GM12878 (cell line): ENCODE measurements at regions not wholly inside any gene's neighbourhood (a gene's known extent, or its start where the extent isn't known, plus 50 kb on each side); places are given as distances from the start of the nearest gene placed in this dataset.

Experiments
- ATAC-seq: fragments of 200-7000 bp; cut with Tn5 transposase; 3 replicates; pipeline ENCODE4 v1.9.1; 2020; ENCODE audit warnings: mild to moderate bottlenecking, moderate library complexity
- BruUV-seq: library from RNA; stranded (reverse); fragments of 400-500 nt; replicated peaks from 2 replicates; lab custom pipeline; 2021; lab: Mats Ljungman, UMichigan
- CTCF ChIA-PET: fragments of 300-600 bp; sonication (Branson Sonifier 250); formaldehyde crosslinking; extraction: SDS; loops from one replicate; lab custom pipeline; 2021; ENCODE audit warnings: inconsistent platforms; lab: Yijun Ruan, JAX
- POLR2A ChIA-PET: fragments of 350-600 bp; formaldehyde crosslinking; extraction: SDS; loops from one replicate; lab custom pipeline; 2021; ENCODE audit warnings: inconsistent platforms; lab: Charles Lee
- RAD21 ChIA-PET: fragments of 300-600 bp; sonication (Branson Sonifier 250); formaldehyde crosslinking; loops from one replicate; lab custom pipeline; 2023; ENCODE audit warnings: antibody characterized with exemption; ENCODE audit not compliant: unreplicated experiment; lab: Charles Lee
- SMC1A ChIA-PET: fragments of 300-600 bp; sonication (Branson Sonifier 250); formaldehyde crosslinking; loops from one replicate; lab custom pipeline; 2023; ENCODE audit not compliant: unreplicated experiment, uncharacterized antibody; lab: Charles Lee
- DNase-seq: peaks from one replicate; pipeline ENCODE4 v3.0.0-alpha.2; 2011; ENCODE audit warnings: low read depth, low spot score
- FAIRE-seq: peaks from 3 replicates; lab custom pipeline; 2011; peaks lifted over from hg19 to GRCh38; lab: Jason Lieb, UNC
- H2AFZ ChIP-seq: 2 replicates; pipeline ENCODE4 v1.6.0; 2011; ENCODE audit warnings: low read depth, low read length, control low read depth; ENCODE audit not compliant: control insufficient read depth
- H3K27ac ChIP-seq: 2 replicates; pipeline ENCODE4 v1.5.1; 2011; ENCODE audit warnings: control low read depth; ENCODE audit not compliant: control insufficient read depth, insufficient read depth
- H3K27me3 ChIP-seq, 2 experiments: replicated peaks in 1 of 2; 2 replicates each; pipeline versions ENCODE4 v1.6.0 to v1.6.1; 2011; ENCODE audit warnings: low read length in 1 of 2; ENCODE audit not compliant: control insufficient read depth in 2 of 2, insufficient read depth in 2 of 2
- H3K36me3 ChIP-seq, 2 experiments: 2 replicates each; pipeline ENCODE4 v1.5.1; 2011; ENCODE audit warnings: low read length in 1 of 2; ENCODE audit not compliant: control insufficient read depth in 2 of 2, insufficient read depth in 2 of 2
- H3K4me1 ChIP-seq: 2 replicates; pipeline ENCODE4 v1.6.1; 2011; ENCODE audit warnings: mild to moderate bottlenecking, low read length, moderate library complexity, mixed read lengths; ENCODE audit not compliant: control insufficient read depth, insufficient read depth
- H3K4me2 ChIP-seq: 2 replicates; pipeline ENCODE4 v1.6.0; 2011; ENCODE audit warnings: control low read depth; ENCODE audit not compliant: control insufficient read depth, insufficient read depth
- H3K4me3 ChIP-seq: fragments of 200-600 bp; sonication (generic); 2 replicates; pipeline ENCODE4 v1.5.1; 2016
- H3K79me2 ChIP-seq: 2 replicates; pipeline ENCODE4 v1.6.0; 2011; ENCODE audit warnings: low read length; ENCODE audit not compliant: control insufficient read depth, insufficient read depth
- H3K9ac ChIP-seq: 2 replicates; pipeline ENCODE4 v1.8.0; 2011; ENCODE audit warnings: low read length, control low read depth, mixed read lengths; ENCODE audit not compliant: control insufficient read depth, insufficient read depth
- H3K9me3 ChIP-seq: replicated peaks from 3 replicates; pipeline ENCODE4 v1.5.1; 2011; ENCODE audit warnings: mild to moderate bottlenecking, low read length; ENCODE audit not compliant: control insufficient read depth, insufficient read depth
- H4K20me1 ChIP-seq: 2 replicates; pipeline ENCODE4 v1.6.0; 2011; ENCODE audit not compliant: control insufficient read depth, insufficient read depth
- BCL11A ChIP-seq: IDR thresholded peaks from 2 replicates; pipeline ENCODE4 v1.6.1; 2011; ENCODE audit warnings: low read depth, low read length
- CBFB ChIP-seq: IDR thresholded peaks from 2 replicates; pipeline ENCODE4 v1.6.1; 2016; ENCODE audit warnings: antibody characterized with exemption, low read depth
- CHD2 ChIP-seq: IDR thresholded peaks from 2 replicates; pipeline ENCODE4 v1.6.1; 2011; ENCODE audit warnings: low read depth, low read length, improper control_type of control experiment, borderline replicate concordance
- CHD4 ChIP-seq: fragments of 200-600 bp; sonication (generic); IDR thresholded peaks from 2 replicates; pipeline ENCODE4 v1.6.1; 2016; ENCODE audit warnings: mild to moderate bottlenecking
- CREB1 ChIP-seq: IDR thresholded peaks from 2 replicates; pipeline ENCODE4 v1.6.1; 2012; ENCODE audit warnings: low read depth, mild to moderate bottlenecking, inconsistent platforms
- CREM ChIP-seq: IDR thresholded peaks from 2 replicates; pipeline ENCODE4 v1.6.1; 2014; ENCODE audit warnings: antibody characterized with exemption, low read depth
- ETV6 ChIP-seq, 2 experiments: fragments of 450-650 bp in 1 of 2; IDR thresholded peaks in 1 of 2; conservative IDR thresholded peaks in 1 of 2; 2 replicates each; pipeline ENCODE4 v1.6.1; 2014; ENCODE audit warnings: antibody characterized with exemption in 1 of 2, borderline replicate concordance in 1 of 2, low read depth in 1 of 2, mild to moderate bottlenecking in 1 of 2, moderate library complexity in 1 of 2
- KAT2A ChIP-seq: conservative IDR thresholded peaks from 2 replicates; pipeline ENCODE4 v1.6.1; 2011; ENCODE audit warnings: low read depth, low read length; ENCODE audit not compliant: control insufficient read depth
- MYB ChIP-seq: fragments of 150-350 bp; IDR thresholded peaks from 2 replicates; pipeline ENCODE4 v1.6.1; 2014; ENCODE audit warnings: mild to moderate bottlenecking, low read depth, low read length, borderline replicate concordance
- PAX5 ChIP-seq: IDR thresholded peaks from 2 replicates; pipeline ENCODE4 v1.6.1; 2011; ENCODE audit warnings: low read depth, low read length, borderline replicate concordance
- POU2F2 ChIP-seq: IDR thresholded peaks from 3 replicates; pipeline ENCODE4 v1.6.1; 2011; ENCODE audit warnings: low read depth, mild to moderate bottlenecking, low read length, borderline replicate concordance
- RAD51 ChIP-seq: fragments of 450-650 bp; IDR thresholded peaks from 2 replicates; pipeline ENCODE4 v1.6.1; 2016; ENCODE audit warnings: moderate library complexity, mild to moderate bottlenecking, inconsistent platforms
- TCF12 ChIP-seq: IDR thresholded peaks from 2 replicates; pipeline ENCODE4 v1.6.1; 2011; ENCODE audit warnings: low read depth, mild to moderate bottlenecking, low read length
- ZNF217 ChIP-seq: fragments of 450-650 bp; IDR thresholded peaks from 2 replicates; pipeline ENCODE4 v1.6.1; 2017; ENCODE audit warnings: antibody characterized with exemption, mild to moderate bottlenecking
- WGBS: methylation state at CpG from one replicate; pipeline ENCODE4 v1.1.6; 2016; ENCODE audit warnings: low lambda C conversion rate; ENCODE audit not compliant: insufficient replicate concordance, insufficient coverage; ENCODE audit errors: missing lambda C conversion rate; 5-methylcytosine and 5-hydroxymethylcytosine counted together
- in situ Hi-C: fragments of 300-500 bp; cut with MboI; formaldehyde crosslinking; loops from 9 replicates; pipeline ENCODE4 v1.14.3; 2018; ENCODE audit warnings: mixed read lengths
- intact Hi-C: fragments of 100-400 bp; cut with micrococcal nuclease; formaldehyde crosslinking; loops from one replicate; pipeline ENCODE4 v1.14.2; 2022; ENCODE audit not compliant: unreplicated experiment
- TF ChIP-seq, protein P1 (sequence below): fragments of 450-650 bp; IDR thresholded peaks from 2 replicates; pipeline ENCODE4 v1.6.1; 2016; ENCODE audit warnings: mild to moderate bottlenecking
- TF ChIP-seq, protein P2 (sequence below): IDR thresholded peaks from 2 replicates; pipeline ENCODE4 v1.6.1; 2012; ENCODE audit warnings: improper control_type of control experiment, low read depth, low read length; ENCODE audit not compliant: insufficient replicate concordance

DNA sequence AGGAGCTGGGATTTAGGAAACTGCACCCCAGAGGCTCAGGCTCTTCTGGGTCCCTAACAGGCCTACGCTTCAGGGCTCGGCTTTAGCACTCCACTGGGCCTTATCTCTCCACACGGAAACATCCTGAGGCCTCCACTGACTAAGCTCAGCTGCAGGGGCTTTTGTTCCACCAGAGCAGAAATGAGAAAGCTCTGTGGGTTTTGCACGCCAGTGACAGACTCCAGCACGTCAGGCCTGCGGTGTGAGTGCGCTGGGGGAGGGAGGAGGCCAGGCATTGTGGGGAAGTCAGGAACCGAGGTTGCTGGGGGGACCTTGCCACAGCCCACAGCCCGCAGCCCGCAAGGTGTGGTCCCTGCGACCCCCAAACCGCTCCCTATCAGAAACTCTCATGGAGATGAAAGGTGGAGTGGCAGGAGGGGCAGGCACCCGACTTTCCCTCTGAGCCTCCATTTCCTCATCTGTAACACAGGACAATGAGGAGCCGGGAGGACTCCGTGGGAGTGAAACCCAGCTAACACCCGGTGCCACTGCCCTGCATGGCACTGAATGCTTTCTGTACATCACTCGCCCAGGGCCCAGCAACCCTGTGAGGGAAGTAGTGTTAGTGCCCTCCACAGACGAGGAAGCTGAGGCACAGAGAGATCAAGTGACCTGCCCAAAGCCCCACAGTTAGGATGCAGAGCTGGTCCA, 106.5 kb downstream of the TPRA1 start:
- 4% methylated on average over 18 of the region's 18 CpGs for WGBS
- H3K27me3 ChIP-seq: no peaks in the 10 kb centered on the region; a peak in 1 of 4 replicates
- H2AFZ ChIP-seq: no peak overlapping the region
- no peaks in the 10 kb centered on the region for H3K79me2 ChIP-seq
- no peak overlapping the region for H3K9ac ChIP-seq
- no peak overlapping the region for H3K27ac ChIP-seq
- ChIA-PET SMC1A (interaction anchor here (1.5 kb wide), 1 partner anchor 10 kb away, joined by 3 read pairs; no protein-coding TSS in a partner anchor), CTCF (interaction anchor here (0.6 to 2.2 kb wide), 3 partner anchors 10 to 804 kb away, joined by 3 to 6 read pairs (median 3); no protein-coding TSS in a partner anchor), POLR2A (interaction anchor here (0.6 kb wide), 1 partner anchor 229 kb away, joined by 3 read pairs; no protein-coding TSS in a partner anchor), RAD21 (no interaction called here)
- H3K9me3 ChIP-seq: no peaks in the 10 kb centered on the region
- no TSS peak for BruUV-seq
- ATAC-seq (peak; percentile 92), FAIRE-seq (peak; percentile 79), DNase-seq (peak; percentile 38)
- intact Hi-C loops (no loop called here), in situ Hi-C loops (no loop called here)
- H3K36me3 ChIP-seq: no peaks in the 10 kb centered on the region
- H4K20me1 ChIP-seq: no peaks in the 10 kb centered on the region
- H3K4me1 ChIP-seq: peaks cover 23% of the 10 kb centered on the region
- no peak overlapping the region for H3K4me3 ChIP-seq
- peak overlapping the region; percentile 31 for H3K4me2 ChIP-seq
- 0 out of 2 replicates have a peak, but pooled peaks have one; percentile 15 for TF ChIP-seq MYB
- TF ChIP-seq PAX5: peak; percentile 95
- no peak for TF ChIP-seq RAD51
- TF ChIP-seq, protein P1, sequence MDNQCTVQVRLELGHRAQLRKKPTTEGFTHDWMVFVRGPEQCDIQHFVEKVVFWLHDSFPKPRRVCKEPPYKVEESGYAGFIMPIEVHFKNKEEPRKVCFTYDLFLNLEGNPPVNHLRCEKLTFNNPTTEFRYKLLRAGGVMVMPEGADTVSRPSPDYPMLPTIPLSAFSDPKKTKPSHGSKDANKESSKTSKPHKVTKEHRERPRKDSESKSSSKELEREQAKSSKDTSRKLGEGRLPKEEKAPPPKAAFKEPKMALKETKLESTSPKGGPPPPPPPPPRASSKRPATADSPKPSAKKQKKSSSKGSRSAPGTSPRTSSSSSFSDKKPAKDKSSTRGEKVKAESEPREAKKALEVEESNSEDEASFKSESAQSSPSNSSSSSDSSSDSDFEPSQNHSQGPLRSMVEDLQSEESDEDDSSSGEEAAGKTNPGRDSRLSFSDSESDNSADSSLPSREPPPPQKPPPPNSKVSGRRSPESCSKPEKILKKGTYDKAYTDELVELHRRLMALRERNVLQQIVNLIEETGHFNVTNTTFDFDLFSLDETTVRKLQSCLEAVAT: peak; percentile 98
- TF ChIP-seq, protein P2, sequence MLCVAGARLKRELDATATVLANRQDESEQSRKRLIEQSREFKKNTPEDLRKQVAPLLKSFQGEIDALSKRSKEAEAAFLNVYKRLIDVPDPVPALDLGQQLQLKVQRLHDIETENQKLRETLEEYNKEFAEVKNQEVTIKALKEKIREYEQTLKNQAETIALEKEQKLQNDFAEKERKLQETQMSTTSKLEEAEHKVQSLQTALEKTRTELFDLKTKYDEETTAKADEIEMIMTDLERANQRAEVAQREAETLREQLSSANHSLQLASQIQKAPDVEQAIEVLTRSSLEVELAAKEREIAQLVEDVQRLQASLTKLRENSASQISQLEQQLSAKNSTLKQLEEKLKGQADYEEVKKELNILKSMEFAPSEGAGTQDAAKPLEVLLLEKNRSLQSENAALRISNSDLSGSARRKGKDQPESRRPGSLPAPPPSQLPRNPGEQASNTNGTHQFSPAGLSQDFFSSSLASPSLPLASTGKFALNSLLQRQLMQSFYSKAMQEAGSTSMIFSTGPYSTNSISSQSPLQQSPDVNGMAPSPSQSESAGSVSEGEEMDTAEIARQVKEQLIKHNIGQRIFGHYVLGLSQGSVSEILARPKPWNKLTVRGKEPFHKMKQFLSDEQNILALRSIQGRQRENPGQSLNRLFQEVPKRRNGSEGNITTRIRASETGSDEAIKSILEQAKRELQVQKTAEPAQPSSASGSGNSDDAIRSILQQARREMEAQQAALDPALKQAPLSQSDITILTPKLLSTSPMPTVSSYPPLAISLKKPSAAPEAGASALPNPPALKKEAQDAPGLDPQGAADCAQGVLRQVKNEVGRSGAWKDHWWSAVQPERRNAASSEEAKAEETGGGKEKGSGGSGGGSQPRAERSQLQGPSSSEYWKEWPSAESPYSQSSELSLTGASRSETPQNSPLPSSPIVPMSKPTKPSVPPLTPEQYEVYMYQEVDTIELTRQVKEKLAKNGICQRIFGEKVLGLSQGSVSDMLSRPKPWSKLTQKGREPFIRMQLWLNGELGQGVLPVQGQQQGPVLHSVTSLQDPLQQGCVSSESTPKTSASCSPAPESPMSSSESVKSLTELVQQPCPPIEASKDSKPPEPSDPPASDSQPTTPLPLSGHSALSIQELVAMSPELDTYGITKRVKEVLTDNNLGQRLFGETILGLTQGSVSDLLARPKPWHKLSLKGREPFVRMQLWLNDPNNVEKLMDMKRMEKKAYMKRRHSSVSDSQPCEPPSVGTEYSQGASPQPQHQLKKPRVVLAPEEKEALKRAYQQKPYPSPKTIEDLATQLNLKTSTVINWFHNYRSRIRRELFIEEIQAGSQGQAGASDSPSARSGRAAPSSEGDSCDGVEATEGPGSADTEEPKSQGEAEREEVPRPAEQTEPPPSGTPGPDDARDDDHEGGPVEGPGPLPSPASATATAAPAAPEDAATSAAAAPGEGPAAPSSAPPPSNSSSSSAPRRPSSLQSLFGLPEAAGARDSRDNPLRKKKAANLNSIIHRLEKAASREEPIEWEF: no peak
- TF ChIP-seq KAT2A: no peak
- TF ChIP-seq ETV6 (conservative IDR thresholded peaks at IDR 0.05 in 1 of 2, IDR thresholded peaks at IDR 0.05 in 1 of 2; ENCODE audit: borderline replicate concordance in 1 of 2, low read depth in 1 of 2): no peak
- peak; percentile 77 for TF ChIP-seq BCL11A
- peak; percentile 76 for TF ChIP-seq CHD2
- TF ChIP-seq ZNF217: 0 out of 2 replicates have a peak, but pooled peaks have one; percentile 20
- peak; percentile 79 for TF ChIP-seq CREM
- TF ChIP-seq CBFB: peak; percentile 79
- TF ChIP-seq POU2F2: peak; percentile 69; the same call in 2 of the 3 replicates
- no peak for TF ChIP-seq CHD4
- peak; percentile 75; the same call in 1 of the 2 replicates for TF ChIP-seq CREB1
- peak; percentile 95 for TF ChIP-seq TCF12
